Activated T-helper 2 cell treated with anti-CD3 and anti-CD28 coated beads, Interferon-gamma antibody, Interleukin-2, Interleukin-4, amounts not matched to agents 10 μg/mL and 5 μg/mL and 100 μg/mL, durations not matched to agents 14 hours and 24 hours and 36 hours (primary cell): ENCODE measurements at regions not wholly inside any gene's neighbourhood (a gene's known extent, or its start where the extent isn't known, plus 50 kb on each side); places are given as distances from the start of the nearest gene placed in this dataset.

Source experiments
- DNase-seq: peaks from one replicate; pipeline ENCODE4 v3.0.0; 2021; ENCODE audit warnings: low spot score
- H3K27ac Mint-ChIP-seq: one replicate; pipeline ENCODE4 v1.8.0; 2021; ENCODE audit warnings: mixed read lengths
- H3K27me3 Mint-ChIP-seq: one replicate; pipeline ENCODE4 v1.8.0; 2021; ENCODE audit warnings: low read depth, mixed read lengths
- H3K36me3 Mint-ChIP-seq: one replicate; pipeline ENCODE4 v1.8.0; 2021; ENCODE audit warnings: low read depth, mixed read lengths
- H3K4me1 Mint-ChIP-seq: one replicate; pipeline ENCODE4 v1.8.0; 2021; ENCODE audit warnings: low read depth, mixed read lengths
- H3K4me3 Mint-ChIP-seq: one replicate; pipeline ENCODE4 v1.8.0; 2021; ENCODE audit warnings: low read depth, mild to moderate bottlenecking, moderate library complexity, mixed read lengths
- H3K9me3 Mint-ChIP-seq: one replicate; pipeline ENCODE4 v1.8.0; 2021; ENCODE audit warnings: mixed read lengths
- intact Hi-C: fragments of 100-400 bp; cut with micrococcal nuclease; formaldehyde crosslinking; loops from one replicate; pipeline ENCODE4 v1.15.1; 2023

GRCh38 chr9:25613709-25614108, 64.5 kb downstream of the TUSC1 start:
- H3K27ac Mint-ChIP-seq, result no peak overlapping the region
- H3K4me1 Mint-ChIP-seq, result no peaks in the 10 kb centered on the region
- H3K27me3 Mint-ChIP-seq, result no peaks in the 10 kb centered on the region
- H3K36me3 Mint-ChIP-seq, result no peaks in the 10 kb centered on the region
- peaks cover 24% of the 10 kb centered on the region for H3K9me3 Mint-ChIP-seq
- H3K4me3 Mint-ChIP-seq, result no peak overlapping the region
- DNase-seq, result no peak
- intact Hi-C loops, result no loop called here

GRCh38 chr9:25603106-25603505, 75.1 kb downstream of the TUSC1 start:
- Mint-ChIP-seq H3K4me3 (no peak overlapping the region), H3K36me3 (no peaks in the 10 kb centered on the region), H3K4me1 (no peaks in the 10 kb centered on the region), H3K27me3 (no peaks in the 10 kb centered on the region), H3K27ac (no peak overlapping the region), H3K9me3 (peaks cover 25% of the 10 kb centered on the region)
- DNase-seq, result no peak
- intact Hi-C loops, result no loop called here

DNA sequence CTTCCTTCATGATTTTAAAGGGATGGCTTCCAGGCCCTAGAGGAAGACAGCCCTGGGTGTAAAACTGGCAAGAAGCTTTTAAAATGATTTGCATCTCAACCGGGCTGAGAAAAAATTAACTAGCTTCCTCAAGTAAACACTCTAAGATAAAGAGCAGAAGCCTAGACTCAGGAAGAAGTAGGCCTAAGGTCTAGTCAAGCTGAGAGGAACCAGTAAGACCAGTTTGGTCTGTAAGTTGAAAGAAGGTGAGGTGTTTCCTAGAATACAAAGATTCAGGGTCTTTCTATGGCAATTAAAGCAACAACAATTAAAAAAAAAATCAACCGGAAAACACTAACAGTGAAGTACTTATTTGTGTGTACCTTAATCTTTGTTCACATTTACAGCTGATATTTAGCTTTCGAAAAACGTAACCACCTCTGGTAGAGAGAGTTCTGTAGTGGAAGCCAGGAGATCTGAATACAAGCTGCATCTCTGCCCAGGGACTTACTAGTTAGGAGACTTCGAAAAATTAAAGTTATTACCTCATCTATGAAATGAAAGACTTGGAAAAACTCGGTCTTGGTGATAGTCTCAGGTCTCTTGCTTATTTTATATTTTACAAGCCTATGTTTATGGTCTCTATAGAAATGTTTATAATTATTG, 75.7 kb downstream of the TUSC1 start:
- Mint-ChIP-seq H3K4me1 (no peaks in the 10 kb centered on the region), H3K9me3 (peaks cover 24% of the 10 kb centered on the region), H3K27ac (no peak overlapping the region), H3K4me3 (no peak overlapping the region), H3K27me3 (no peaks in the 10 kb centered on the region), H3K36me3 (no peaks in the 10 kb centered on the region)
- intact Hi-C loops, result no loop called here
- no peak for DNase-seq

- H3K4me1 Mint-ChIP-seq, result no peaks in the 10 kb centered on the region
- no peak overlapping the region for H3K4me3 Mint-ChIP-seq
- H3K27ac Mint-ChIP-seq, result no peak overlapping the region
- DNase-seq, result no peak
- peaks cover 31% of the 10 kb centered on the region for H3K9me3 Mint-ChIP-seq
- no peaks in the 10 kb centered on the region for H3K36me3 Mint-ChIP-seq
- intact Hi-C loops, result no loop called here
- no peaks in the 10 kb centered on the region for H3K27me3 Mint-ChIP-seq
These were observed 77.7 kb downstream of the TUSC1 start for GRCh38 chr9:25600501-25600900.

GRCh38 chr9:25584611-25585010, 93.6 kb downstream of the TUSC1 start:
- Mint-ChIP-seq H3K4me1 (no peaks in the 10 kb centered on the region), H3K9me3 (peaks cover 55% of the 10 kb centered on the region), H3K27ac (no peak overlapping the region), H3K36me3 (no peaks in the 10 kb centered on the region), H3K4me3 (no peak overlapping the region), H3K27me3 (no peaks in the 10 kb centered on the region)
- intact Hi-C loops, result no loop called here
- DNase-seq, result no peak

DNA sequence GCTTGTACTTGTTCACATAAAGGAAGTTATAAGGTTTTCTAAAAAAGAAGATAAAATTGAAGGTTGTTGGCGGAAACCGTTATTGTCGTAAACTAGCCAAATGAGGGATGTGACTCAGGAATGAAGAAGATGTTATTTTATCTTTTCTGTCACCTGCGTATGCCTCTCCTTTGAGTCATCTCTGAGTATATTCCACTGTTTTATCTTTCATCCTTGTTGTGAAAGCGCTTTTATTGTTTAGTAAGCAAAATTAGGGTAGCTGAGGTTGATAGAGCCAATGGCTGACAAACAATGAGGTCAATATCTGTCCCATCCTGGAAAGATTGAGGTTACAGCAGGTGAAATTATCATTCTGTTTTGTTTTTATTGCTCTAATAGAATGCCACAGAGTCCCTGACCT, 105.0 kb downstream of the TUSC1 start:
- H3K27me3 Mint-ChIP-seq, result no peaks in the 10 kb centered on the region
- no peaks in the 10 kb centered on the region for H3K4me1 Mint-ChIP-seq
- no peak overlapping the region for H3K4me3 Mint-ChIP-seq
- DNase-seq, result no peak
- no peaks in the 10 kb centered on the region for H3K36me3 Mint-ChIP-seq
- intact Hi-C loops, result no loop called here
- H3K27ac Mint-ChIP-seq, result no peak overlapping the region
- H3K9me3 Mint-ChIP-seq, result peaks cover 36% of the 10 kb centered on the region

- H3K9me3 Mint-ChIP-seq, result peaks cover 34% of the 10 kb centered on the region
- H3K4me3 Mint-ChIP-seq, result no peak overlapping the region
- no peaks in the 10 kb centered on the region for H3K36me3 Mint-ChIP-seq
- no peak for DNase-seq
- H3K27me3 Mint-ChIP-seq, result no peaks in the 10 kb centered on the region
- no peak overlapping the region for H3K27ac Mint-ChIP-seq
- intact Hi-C loops, result no loop called here
- no peaks in the 10 kb centered on the region for H3K4me1 Mint-ChIP-seq
These were observed 106.8 kb downstream of the TUSC1 start for GRCh38 chr9:25571491-25571890.

- Mint-ChIP-seq H3K27me3 (no peaks in the 10 kb centered on the region), H3K4me3 (no peak overlapping the region), H3K9me3 (peaks cover 32% of the 10 kb centered on the region), H3K27ac (no peak overlapping the region), H3K36me3 (no peaks in the 10 kb centered on the region), H3K4me1 (no peaks in the 10 kb centered on the region)
- intact Hi-C loops, result no loop called here
- no peak for DNase-seq
These were observed 107.4 kb downstream of the TUSC1 start for GRCh38 chr9:25570802-25571201.

- H3K27ac Mint-ChIP-seq, result no peak overlapping the region
- no peaks in the 10 kb centered on the region for H3K4me1 Mint-ChIP-seq
- intact Hi-C loops, result no loop called here
- peaks cover 51% of the 10 kb centered on the region for H3K9me3 Mint-ChIP-seq
- H3K36me3 Mint-ChIP-seq, result no peaks in the 10 kb centered on the region
- H3K4me3 Mint-ChIP-seq, result no peak overlapping the region
- no peak for DNase-seq
- H3K27me3 Mint-ChIP-seq, result no peaks in the 10 kb centered on the region
These were observed 116.1 kb downstream of the TUSC1 start for GRCh38 chr9:25562101-25562500.

DNA sequence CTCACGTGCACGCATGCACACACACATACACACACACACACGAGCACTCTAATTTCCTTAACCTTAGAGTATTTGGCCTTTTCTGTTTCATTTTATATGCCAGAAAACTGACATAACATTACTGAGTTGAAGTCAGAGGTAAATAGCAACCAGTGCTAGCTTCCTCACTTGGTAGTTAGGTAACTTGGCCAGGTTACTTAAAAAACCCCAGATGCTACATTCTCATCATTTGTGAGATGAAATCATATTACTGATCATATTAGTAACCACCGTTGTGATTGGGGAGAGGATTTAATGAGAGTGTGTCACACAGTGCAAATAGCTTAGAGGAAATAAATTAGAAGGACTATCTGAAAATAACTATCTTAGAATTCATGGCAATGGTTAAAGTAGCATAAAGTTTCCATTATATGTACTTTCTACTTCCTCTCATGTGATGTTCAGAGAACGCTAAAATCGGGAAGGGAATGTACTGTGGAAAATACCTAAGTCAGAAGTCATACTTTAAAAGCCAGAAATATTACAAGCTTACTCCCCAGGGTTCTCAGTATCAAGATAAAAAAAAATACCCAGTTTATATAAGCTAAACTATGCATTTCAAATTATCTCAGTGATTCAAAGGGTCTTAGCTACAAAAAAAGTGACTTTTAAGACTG, 120.5 kb downstream of the TUSC1 start:
- DNase-seq, result no peak
- intact Hi-C loops, result no loop called here
- H3K27me3 Mint-ChIP-seq, result no peaks in the 10 kb centered on the region
- H3K27ac Mint-ChIP-seq, result no peak overlapping the region
- no peak overlapping the region for H3K4me3 Mint-ChIP-seq
- H3K9me3 Mint-ChIP-seq, result peaks cover 59% of the 10 kb centered on the region
- H3K4me1 Mint-ChIP-seq, result no peaks in the 10 kb centered on the region
- no peaks in the 10 kb centered on the region for H3K36me3 Mint-ChIP-seq

- H3K27ac Mint-ChIP-seq, result no peak overlapping the region
- DNase-seq, result no peak
- no peaks in the 10 kb centered on the region for H3K4me1 Mint-ChIP-seq
- no peaks in the 10 kb centered on the region for H3K27me3 Mint-ChIP-seq
- no peaks in the 10 kb centered on the region for H3K36me3 Mint-ChIP-seq
- peaks cover 57% of the 10 kb centered on the region for H3K9me3 Mint-ChIP-seq
- H3K4me3 Mint-ChIP-seq, result no peak overlapping the region
- intact Hi-C loops, result no loop called here
These were observed 121.7 kb downstream of the TUSC1 start for GRCh38 chr9:25556540-25556939.

DNA sequence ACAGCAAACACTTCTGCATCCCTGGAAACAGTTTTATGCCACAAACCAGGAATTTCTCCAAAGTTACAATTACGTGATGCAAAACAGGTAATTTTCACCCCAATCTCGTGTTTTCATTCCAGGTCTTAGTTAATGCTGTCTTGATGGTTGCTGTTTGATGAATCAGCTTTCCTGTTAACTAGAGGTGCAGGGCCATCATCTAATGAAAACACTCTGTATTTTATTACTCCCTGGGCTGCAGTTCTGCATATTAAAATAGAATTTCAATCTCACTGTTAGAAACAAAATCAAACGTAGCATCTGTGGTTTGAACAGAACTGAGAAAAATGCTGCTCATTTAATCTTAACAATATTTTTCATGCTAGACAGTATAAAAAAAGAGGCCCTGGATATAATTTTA, 129.4 kb downstream of the TUSC1 start:
- no peak for DNase-seq
- H3K27me3 Mint-ChIP-seq, result no peaks in the 10 kb centered on the region
- intact Hi-C loops, result no loop called here
- peaks cover 50% of the 10 kb centered on the region for H3K9me3 Mint-ChIP-seq
- no peak overlapping the region for H3K4me3 Mint-ChIP-seq
- H3K4me1 Mint-ChIP-seq, result no peaks in the 10 kb centered on the region
- no peaks in the 10 kb centered on the region for H3K36me3 Mint-ChIP-seq
- no peak overlapping the region for H3K27ac Mint-ChIP-seq

- no peak overlapping the region for H3K27ac Mint-ChIP-seq
- H3K36me3 Mint-ChIP-seq, result no peaks in the 10 kb centered on the region
- intact Hi-C loops, result no loop called here
- no peaks in the 10 kb centered on the region for H3K4me1 Mint-ChIP-seq
- H3K4me3 Mint-ChIP-seq, result no peak overlapping the region
- no peak for DNase-seq
- peaks cover 32% of the 10 kb centered on the region for H3K9me3 Mint-ChIP-seq
- no peaks in the 10 kb centered on the region for H3K27me3 Mint-ChIP-seq
These were observed 134.4 kb downstream of the TUSC1 start for GRCh38 chr9:25543806-25544205.
